ENCODE measurements at regions not wholly inside any gene's neighbourhood (a gene's known extent, or its start where the extent isn't known, plus 50 kb on each side); places are given as distances from the start of the nearest gene placed in this dataset.

DNA sequence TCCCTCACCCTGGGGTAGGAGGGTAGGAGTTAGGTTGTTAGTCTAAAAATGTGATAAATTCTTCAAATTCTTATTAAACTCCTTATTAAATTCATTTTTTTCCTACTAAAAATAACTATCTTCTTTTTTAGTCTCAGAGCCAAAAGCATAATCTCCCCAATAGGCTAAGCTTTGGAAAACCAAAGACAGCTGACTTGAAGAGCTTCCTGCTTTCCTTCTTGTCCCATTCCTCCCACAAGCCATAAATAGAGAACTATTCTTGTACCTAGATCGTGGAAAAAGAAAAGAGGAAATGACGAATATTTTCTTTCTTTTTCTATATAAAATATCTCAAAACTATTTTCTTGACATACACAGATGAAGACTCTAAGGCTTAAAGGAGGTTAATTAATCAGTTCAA, 486.9 kb downstream of the CDH8 start:
- Histone ChIP-seq H3K36me3 (no peaks in the 10 kb centered on the region), H3K9me3 (ENCODE audit: severe bottlenecking) (no peaks in the 10 kb centered on the region), H3K27ac (no peak overlapping the region), H3K27me3 (ENCODE audit: insufficient read depth, low read depth, severe bottlenecking) (peaks cover 27% of the 10 kb centered on the region), H3K4me3 (ENCODE audit: low read depth, low read length) (no peak overlapping the region)
- DNase-seq: no peak
- TF ChIP-seq CTCF (IDR thresholded peaks at IDR 0.05; ENCODE audit: low read depth, low read length): no peak

- H3K36me3 ChIP-seq: no peaks in the 10 kb centered on the region
- no peaks in the 10 kb centered on the region for H3K9me3 ChIP-seq (ENCODE audit: severe bottlenecking)
- H3K27me3 ChIP-seq (ENCODE audit: insufficient read depth, low read depth, severe bottlenecking): peaks cover 31% of the 10 kb centered on the region
- DNase-seq: no peak
- H3K27ac ChIP-seq: no peak overlapping the region
- TF ChIP-seq CTCF (IDR thresholded peaks at IDR 0.05; ENCODE audit: low read depth, low read length): no peak
- no peak overlapping the region for H3K4me3 ChIP-seq (ENCODE audit: low read depth, low read length)
Measured at GRCh38 chr16:61547626-61548025, 488.6 kb downstream of the CDH8 start.

- Histone ChIP-seq H3K27ac (no peak overlapping the region), H3K27me3 (ENCODE audit: insufficient read depth, low read depth, severe bottlenecking) (peaks cover 22% of the 10 kb centered on the region), H3K4me3 (ENCODE audit: low read depth, low read length) (no peak overlapping the region), H3K9me3 (ENCODE audit: severe bottlenecking) (no peaks in the 10 kb centered on the region), H3K36me3 (no peaks in the 10 kb centered on the region)
- no peak for DNase-seq
- TF ChIP-seq CTCF (IDR thresholded peaks at IDR 0.05; ENCODE audit: low read depth, low read length): no peak
Measured at GRCh38 chr16:61544165-61544564, 492.1 kb downstream of the CDH8 start.

DNA sequence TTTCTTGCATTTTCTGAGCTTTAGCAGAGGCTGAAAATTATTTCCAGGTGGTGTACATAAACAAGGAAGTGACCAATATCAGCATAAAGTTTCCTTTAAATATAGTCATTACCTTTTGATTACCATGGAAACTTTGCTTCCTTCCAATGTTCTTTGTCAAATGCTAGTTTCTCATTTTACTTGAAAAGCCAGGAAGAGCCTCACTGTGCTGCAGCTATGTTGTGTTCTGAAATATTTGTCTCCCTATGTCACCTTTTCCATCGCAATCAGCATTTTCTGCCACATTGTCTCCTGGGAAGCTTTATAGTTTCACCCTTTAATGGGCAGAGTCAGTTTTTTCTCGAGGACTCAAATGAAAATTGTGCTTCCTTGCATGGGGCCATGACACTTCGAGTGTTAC, 496.0 kb downstream of the CDH8 start:
- H3K27ac ChIP-seq: no peak overlapping the region
- no peaks in the 10 kb centered on the region for H3K36me3 ChIP-seq
- no peak for DNase-seq
- TF ChIP-seq CTCF (IDR thresholded peaks at IDR 0.05; ENCODE audit: low read depth, low read length): no peak
- peaks cover 31% of the 10 kb centered on the region for H3K27me3 ChIP-seq (ENCODE audit: insufficient read depth, low read depth, severe bottlenecking)
- H3K4me3 ChIP-seq (ENCODE audit: low read depth, low read length): no peak overlapping the region
- no peaks in the 10 kb centered on the region for H3K9me3 ChIP-seq (ENCODE audit: severe bottlenecking)

DNA sequence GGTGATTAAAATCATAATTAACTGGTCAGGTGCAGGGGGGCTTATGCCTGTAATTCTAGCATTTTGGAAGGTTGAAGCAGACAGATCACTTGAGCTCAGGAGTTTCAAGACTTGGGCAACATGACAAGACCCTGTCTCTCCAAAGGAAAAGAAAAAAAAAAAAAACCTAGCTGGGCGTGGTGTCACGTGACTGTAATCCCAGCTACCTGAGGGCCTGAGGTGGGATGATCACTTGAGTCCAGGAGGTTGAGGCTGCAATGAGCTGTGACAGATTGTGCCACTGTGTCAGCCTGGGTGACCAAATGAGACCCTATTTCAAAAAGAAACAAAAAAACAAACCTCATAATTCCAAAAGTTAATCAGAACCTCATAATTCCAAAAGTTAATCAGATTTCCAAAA, 505.5 kb downstream of the CDH8 start:
- no peak for TF ChIP-seq CTCF (IDR thresholded peaks at IDR 0.05; ENCODE audit: low read depth, low read length)
- DNase-seq: no peak
- Histone ChIP-seq H3K9me3 (ENCODE audit: severe bottlenecking) (no peaks in the 10 kb centered on the region), H3K27ac (no peak overlapping the region), H3K4me3 (ENCODE audit: low read depth, low read length) (no peak overlapping the region), H3K27me3 (ENCODE audit: insufficient read depth, low read depth, severe bottlenecking) (no peaks in the 10 kb centered on the region), H3K36me3 (no peaks in the 10 kb centered on the region)

DNA sequence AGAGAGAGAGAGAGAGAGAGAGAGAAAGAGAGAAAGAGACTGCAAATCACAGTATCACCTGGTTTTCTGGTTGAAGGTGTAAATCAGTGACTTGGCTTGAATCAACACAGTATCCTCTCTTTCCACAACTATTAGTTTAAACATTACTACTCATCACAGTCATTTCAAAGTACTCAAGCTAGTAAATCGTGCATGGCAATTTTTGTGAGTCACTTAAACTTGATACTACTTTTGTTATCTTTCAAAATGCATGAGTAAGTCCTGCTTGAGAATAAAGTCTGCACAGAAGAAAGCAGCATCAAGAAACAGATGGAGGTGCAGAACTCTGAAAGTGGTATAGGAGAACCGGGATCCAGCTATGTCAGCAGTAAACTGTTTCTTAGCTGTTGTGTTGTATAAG, 535.4 kb downstream of the CDH8 start:
- TF ChIP-seq CTCF (IDR thresholded peaks at IDR 0.05; ENCODE audit: low read depth, low read length): no peak
- H3K27ac ChIP-seq: no peak overlapping the region
- no peaks in the 10 kb centered on the region for H3K36me3 ChIP-seq
- peaks cover 4% of the 10 kb centered on the region for H3K27me3 ChIP-seq (ENCODE audit: insufficient read depth, low read depth, severe bottlenecking)
- H3K9me3 ChIP-seq (ENCODE audit: severe bottlenecking): no peaks in the 10 kb centered on the region
- no peak for DNase-seq
- H3K4me3 ChIP-seq (ENCODE audit: low read depth, low read length): no peak overlapping the region

Data from WERI-Rb-1 (cell line).